ENCODE measurements at regions not wholly inside any gene's neighbourhood (a gene's known extent, or its start where the extent isn't known, plus 50 kb on each side); places are given as distances from the start of the nearest gene placed in this dataset.
A peak's percentile ranks its signal among the peaks of the same experiment; 100 is the strongest.

DNA sequence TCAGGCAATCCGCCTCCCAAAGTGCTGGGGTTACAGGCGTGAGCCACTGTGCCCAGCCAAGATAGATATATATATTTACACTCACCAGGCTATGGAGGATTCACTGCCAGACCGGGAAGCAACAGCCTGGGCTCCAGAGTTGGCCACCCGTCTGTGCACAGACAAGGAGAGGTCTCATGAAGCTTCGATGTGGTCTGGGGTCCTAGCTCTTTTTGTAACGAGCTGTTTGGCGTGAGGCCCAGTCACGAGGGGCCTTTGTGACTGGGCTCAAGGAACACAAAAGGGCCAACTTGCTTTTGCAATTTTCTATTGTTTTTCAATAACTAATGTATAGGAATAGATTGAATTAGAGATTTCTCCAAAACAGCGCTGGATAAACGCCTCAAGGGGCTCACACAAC is 77.6 kb upstream of the EIF5 start:
- H3K36me3 Mint-ChIP-seq, result no peaks in the 10 kb centered on the region
- no peak for ATAC-seq (ENCODE audit: low read depth)
- DNase-seq (ENCODE audit: low spot score in 2 of 2), result no peak

GRCh38 chr14:103257211-103257962 is 76.7 kb upstream of the EIF5 start:
- DNase-seq (ENCODE audit: low spot score in 2 of 2) (no peak), ATAC-seq (ENCODE audit: low read depth) (no peak)
- no peaks in the 10 kb centered on the region for H3K9me3 Mint-ChIP-seq
- H3K27me3 Mint-ChIP-seq, result peaks cover 5% of the 10 kb centered on the region
- peaks cover 9% of the 10 kb centered on the region for H3K4me1 Mint-ChIP-seq
- H3K4me3 Mint-ChIP-seq, result no peak overlapping the region
- no peak overlapping the region for H3K27ac Mint-ChIP-seq
- no peaks in the 10 kb centered on the region for H3K36me3 Mint-ChIP-seq

More for the DNA sequence above, 77.6 kb upstream of the EIF5 start:
- no peak overlapping the region for H3K27ac Mint-ChIP-seq
- H3K27me3 Mint-ChIP-seq, result peaks cover 8% of the 10 kb centered on the region
- peaks cover 9% of the 10 kb centered on the region for H3K4me1 Mint-ChIP-seq
- no peaks in the 10 kb centered on the region for H3K9me3 Mint-ChIP-seq
- H3K4me3 Mint-ChIP-seq, result no peak overlapping the region

GRCh38 chr14:103258211-103258610 is 75.8 kb upstream of the EIF5 start:
- H3K27me3 Mint-ChIP-seq, result peaks cover 5% of the 10 kb centered on the region
- DNase-seq (ENCODE audit: low spot score in 2 of 2), result no peak
- no peaks in the 10 kb centered on the region for H3K9me3 Mint-ChIP-seq
- H3K4me3 Mint-ChIP-seq, result no peak overlapping the region
- no peak overlapping the region for H3K27ac Mint-ChIP-seq
- peaks cover 9% of the 10 kb centered on the region for H3K4me1 Mint-ChIP-seq
- ATAC-seq (ENCODE audit: low read depth), result no peak
- no peaks in the 10 kb centered on the region for H3K36me3 Mint-ChIP-seq

- ATAC-seq (ENCODE audit: low read depth) (peak; percentile 39), DNase-seq (ENCODE audit: low spot score in 2 of 2) (no peak)
- no peaks in the 10 kb centered on the region for H3K9me3 Mint-ChIP-seq
- peaks cover 4% of the 10 kb centered on the region for H3K27me3 Mint-ChIP-seq
- peaks cover 9% of the 10 kb centered on the region for H3K4me1 Mint-ChIP-seq
- no peak overlapping the region for H3K27ac Mint-ChIP-seq
- no peak overlapping the region for H3K4me3 Mint-ChIP-seq
- no peaks in the 10 kb centered on the region for H3K36me3 Mint-ChIP-seq
Measured at GRCh38 chr14:103259184-103259583, 74.9 kb upstream of the EIF5 start.

DNA sequence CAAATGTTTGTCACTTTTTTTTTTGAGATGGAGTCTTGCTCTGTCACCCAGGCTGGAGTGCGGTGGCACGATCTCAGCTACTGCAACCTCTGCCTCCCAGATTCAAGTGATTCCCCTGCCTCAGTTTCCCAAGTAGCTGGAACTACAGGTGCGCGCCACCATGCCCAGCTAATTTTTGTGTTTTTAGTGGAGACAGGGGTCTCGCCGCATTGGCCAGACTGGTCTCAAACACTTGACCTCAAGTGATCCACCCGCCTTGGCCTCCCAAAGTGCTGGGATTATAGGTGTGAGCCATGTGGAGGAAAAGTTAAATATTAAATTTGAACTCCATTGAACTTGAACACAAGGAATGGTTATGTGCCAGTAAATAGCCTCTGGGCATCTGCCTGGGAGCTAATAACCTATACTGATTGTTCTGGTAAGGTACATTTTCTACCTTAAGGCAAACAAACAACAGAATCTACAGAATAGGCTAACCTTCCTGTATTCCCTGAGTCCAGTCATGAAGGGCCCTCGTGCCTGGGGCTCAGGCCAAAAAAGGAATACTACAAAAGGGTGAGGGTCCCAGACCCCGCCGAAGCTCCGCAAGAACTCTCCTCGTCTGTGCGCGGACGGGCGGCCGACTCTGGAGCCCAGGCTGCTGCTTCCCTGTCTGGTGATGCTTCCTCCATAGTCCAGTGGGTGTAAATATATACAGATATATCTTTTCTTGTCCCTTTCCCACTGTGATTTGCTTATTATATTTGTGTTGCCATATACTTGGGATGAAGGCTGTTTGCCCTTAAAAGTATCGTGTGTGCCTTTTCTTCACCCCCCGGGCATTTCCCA is 74.0 kb upstream of the EIF5 start:
- Mint-ChIP-seq H3K4me1 (peaks cover 9% of the 10 kb centered on the region), H3K4me3 (no peak overlapping the region), H3K27ac (no peak overlapping the region), H3K9me3 (peaks cover under 1% of the 10 kb centered on the region), H3K36me3 (no peaks in the 10 kb centered on the region), H3K27me3 (peaks cover 4% of the 10 kb centered on the region)
- DNase-seq (ENCODE audit: low spot score in 2 of 2), result no peak
- ATAC-seq (ENCODE audit: low read depth), result no peak

DNA sequence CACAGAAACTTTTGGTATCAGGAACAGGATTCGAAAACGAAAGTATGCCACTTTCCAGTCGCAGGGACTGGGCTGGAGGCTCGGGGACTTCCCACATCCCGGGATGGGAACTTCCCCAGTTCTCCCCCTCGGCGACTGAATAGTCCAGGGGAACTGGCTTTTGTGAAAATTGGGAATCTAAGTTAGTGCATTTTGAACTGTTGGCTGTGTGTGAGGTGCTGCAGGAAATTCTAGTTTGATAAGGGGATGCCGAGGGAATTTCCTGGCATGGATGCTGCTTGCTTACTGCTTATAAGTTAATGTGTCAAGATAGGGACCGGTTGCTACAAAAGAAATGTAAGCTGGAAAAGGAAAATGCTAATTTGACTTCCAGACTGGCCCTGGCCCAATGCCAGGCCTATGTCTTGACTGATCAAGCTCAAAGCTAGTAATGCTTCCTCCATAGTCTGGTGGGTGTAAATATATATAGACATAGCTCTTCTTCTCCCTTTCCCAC is 73.4 kb upstream of the EIF5 start:
- Mint-ChIP-seq H3K9me3 (peaks cover 2% of the 10 kb centered on the region), H3K36me3 (no peaks in the 10 kb centered on the region), H3K27ac (no peak overlapping the region), H3K4me3 (no peak overlapping the region), H3K27me3 (peaks cover 6% of the 10 kb centered on the region), H3K4me1 (peaks cover 7% of the 10 kb centered on the region)
- DNase-seq (ENCODE audit: low spot score in 2 of 2) (no peak), ATAC-seq (ENCODE audit: low read depth) (no peak)

- no peaks in the 10 kb centered on the region for H3K36me3 Mint-ChIP-seq
- peaks cover 3% of the 10 kb centered on the region for H3K9me3 Mint-ChIP-seq
- H3K4me3 Mint-ChIP-seq, result no peak overlapping the region
- H3K27me3 Mint-ChIP-seq, result peaks cover 19% of the 10 kb centered on the region
- H3K27ac Mint-ChIP-seq, result no peak overlapping the region
- DNase-seq (ENCODE audit: low spot score in 2 of 2) (no peak), ATAC-seq (ENCODE audit: low read depth) (no peak)
- no peaks in the 10 kb centered on the region for H3K4me1 Mint-ChIP-seq
Measured at GRCh38 chr14:103267226-103267910, 66.7 kb upstream of the EIF5 start.

- Mint-ChIP-seq H3K9me3 (peaks cover 4% of the 10 kb centered on the region), H3K27ac (no peak overlapping the region), H3K36me3 (no peaks in the 10 kb centered on the region), H3K4me1 (no peaks in the 10 kb centered on the region), H3K27me3 (peaks cover 24% of the 10 kb centered on the region), H3K4me3 (no peak overlapping the region)
- DNase-seq (ENCODE audit: low spot score in 2 of 2), result no peak
- no peak for ATAC-seq (ENCODE audit: low read depth)
Measured at GRCh38 chr14:103271189-103271588, 62.8 kb upstream of the EIF5 start.

DNA sequence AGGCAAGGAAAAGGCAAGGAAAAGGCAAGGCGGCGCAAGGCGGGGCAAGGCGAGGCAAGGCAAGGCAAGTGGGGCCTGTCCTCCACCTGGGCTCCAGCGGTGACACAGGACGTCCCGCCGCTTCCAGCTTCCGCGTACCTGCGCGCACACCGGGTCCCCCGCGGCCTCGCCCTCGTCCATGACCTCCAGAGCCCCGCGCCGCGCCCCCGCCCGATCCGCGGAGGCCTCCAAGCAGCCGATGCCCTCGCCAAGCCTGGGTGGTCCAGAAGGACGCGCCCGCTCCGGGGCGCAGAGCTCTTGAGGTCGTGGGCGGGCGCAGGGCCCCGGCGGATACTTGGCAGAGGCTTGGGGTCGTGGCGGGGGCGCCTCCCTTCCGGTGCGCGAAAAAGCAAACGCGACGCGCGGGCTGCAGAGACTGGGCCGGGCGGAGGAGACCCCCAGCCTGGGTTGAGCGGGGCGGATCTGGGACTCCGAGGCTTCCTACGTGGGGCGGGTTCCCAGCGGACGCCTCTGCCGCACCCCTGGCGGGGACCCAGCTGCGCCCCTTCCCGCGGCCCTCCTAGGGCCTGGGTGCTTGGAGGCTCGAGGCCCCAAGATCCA is 60.8 kb upstream of the EIF5 start:
- Mint-ChIP-seq H3K9me3 (peaks cover 3% of the 10 kb centered on the region), H3K27me3 (peaks cover 17% of the 10 kb centered on the region), H3K4me3 (no peak overlapping the region), H3K4me1 (no peaks in the 10 kb centered on the region), H3K36me3 (no peaks in the 10 kb centered on the region), H3K27ac (no peak overlapping the region)
- DNase-seq (ENCODE audit: low spot score in 2 of 2) (no peak), ATAC-seq (ENCODE audit: low read depth) (no peak)

GRCh38 chr14:103273745-103274615 is 60.1 kb upstream of the EIF5 start:
- Mint-ChIP-seq H3K4me3 (no peak overlapping the region), H3K4me1 (no peaks in the 10 kb centered on the region), H3K9me3 (peaks cover 3% of the 10 kb centered on the region), H3K36me3 (no peaks in the 10 kb centered on the region), H3K27me3 (peaks cover 17% of the 10 kb centered on the region), H3K27ac (no peak overlapping the region)
- ATAC-seq (ENCODE audit: low read depth), result no peak
- no peak for DNase-seq (ENCODE audit: low spot score in 2 of 2)

DNA sequence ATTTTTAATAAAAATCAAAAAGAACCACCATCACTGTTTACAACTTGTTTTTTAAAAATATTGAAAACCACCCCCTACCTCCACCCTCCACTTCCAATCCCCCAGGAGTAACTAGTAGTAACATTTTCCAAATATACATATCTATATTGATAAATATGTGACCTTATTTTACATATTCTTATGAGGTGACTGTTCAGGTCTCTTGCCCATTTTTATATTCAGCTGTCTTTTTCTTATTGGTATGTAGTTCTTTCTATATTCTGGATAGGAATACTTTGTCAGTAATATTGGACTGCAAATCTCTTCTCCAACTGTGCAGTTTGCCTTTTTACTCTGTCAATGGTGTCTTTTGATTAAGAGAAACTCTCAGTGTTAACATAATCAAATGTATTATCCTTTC is 59.0 kb upstream of the EIF5 start:
- H3K9me3 Mint-ChIP-seq, result peaks cover 3% of the 10 kb centered on the region
- DNase-seq (ENCODE audit: low spot score in 2 of 2) (no peak), ATAC-seq (ENCODE audit: low read depth) (no peak)
- H3K27ac Mint-ChIP-seq, result no peak overlapping the region
- H3K4me1 Mint-ChIP-seq, result peaks cover 3% of the 10 kb centered on the region
- no peak overlapping the region for H3K4me3 Mint-ChIP-seq
- no peaks in the 10 kb centered on the region for H3K36me3 Mint-ChIP-seq
- H3K27me3 Mint-ChIP-seq, result peaks cover 16% of the 10 kb centered on the region

- Mint-ChIP-seq H3K9me3 (peaks cover 3% of the 10 kb centered on the region), H3K4me3 (no peak overlapping the region), H3K27ac (no peak overlapping the region), H3K27me3 (peaks cover 19% of the 10 kb centered on the region), H3K4me1 (peaks cover 3% of the 10 kb centered on the region), H3K36me3 (no peaks in the 10 kb centered on the region)
- DNase-seq (ENCODE audit: low spot score in 2 of 2) (no peak), ATAC-seq (ENCODE audit: low read depth) (no peak)
Measured at GRCh38 chr14:103277931-103278330, 56.1 kb upstream of the EIF5 start.
